Kidney (tissue), 13 donors: ENCODE measurements at regions not wholly inside any gene's neighbourhood (a gene's known extent, or its start where the extent isn't known, plus 50 kb on each side); places are given as distances from the start of the nearest gene placed in this dataset.

ENCODE experiments used
- DNase-seq, 5 donors: peaks; one replicate each; pipeline ENCODE4 v3.0.0-alpha.2; 2013 to 2020
- FAIRE-seq: peaks from 2 replicates; lab custom pipeline; 2012; peaks lifted over from hg19 to GRCh38; lab: Jason Lieb, UNC
- H3K27ac ChIP-seq, 2 donors: one replicate each; pipeline ENCODE4 v1.7.0; 2013; ENCODE audit warnings: low read depth in 2 of 2, low read length in 2 of 2, inconsistent platforms in 1 of 2
- H3K27me3 ChIP-seq: one replicate; pipeline ENCODE4 v1.7.1; 2013; ENCODE audit warnings: low read length, inconsistent platforms; ENCODE audit not compliant: control insufficient read depth, insufficient read depth
- H3K36me3 ChIP-seq, 3 donors: one replicate each; pipeline versions ENCODE4 v1.7.0 to v1.7.1; 2013; ENCODE audit warnings: low read length in 3 of 3, control low read depth in 1 of 3, inconsistent platforms in 1 of 3; ENCODE audit not compliant: insufficient read depth in 3 of 3, control insufficient read depth in 2 of 3
- H3K4me1 ChIP-seq, 3 donors: one replicate each; pipeline versions ENCODE4 v1.7.0 to v1.7.1; 2013; ENCODE audit warnings: low read length in 3 of 3, inconsistent platforms in 1 of 3, low read depth in 1 of 3; ENCODE audit not compliant: control insufficient read depth in 2 of 3, insufficient read depth in 2 of 3
- H3K4me3 ChIP-seq, 3 donors: one replicate each; pipeline versions ENCODE4 v1.7.0 to v1.8.1; 2013; ENCODE audit warnings: low read length in 3 of 3, control low read depth in 1 of 3, inconsistent platforms in 1 of 3
- H3K9ac ChIP-seq, 3 donors: one replicate each; pipeline versions ENCODE4 v1.7.0 to v1.7.1; 2013; ENCODE audit warnings: low read length in 3 of 3, control low read depth in 1 of 3, inconsistent platforms in 1 of 3
- H3K9me3 ChIP-seq, 3 donors: one replicate each; pipeline versions ENCODE4 v1.7.0 to v1.7.1; 2013; ENCODE audit warnings: low read length in 3 of 3, control low read depth in 1 of 3, inconsistent platforms in 1 of 3; ENCODE audit not compliant: control insufficient read depth in 2 of 3, insufficient read depth in 1 of 3
- CTCF ChIP-seq: IDR thresholded peaks from 3 replicates; pipeline ENCODE4 v1.5.1; 2012; ENCODE audit warnings: mild to moderate bottlenecking, moderate library complexity, borderline replicate concordance; ENCODE audit not compliant: insufficient read depth; ENCODE audit errors: extremely low read depth
- intact Hi-C: fragments of 100-400 bp; cut with DNase I; formaldehyde crosslinking; loops from one replicate; pipeline ENCODE4 v1.11.1; 2022
- donor health status: control.
- donor health status: control.
- donor health status: control.
- donor health status: control.
- donor health status: control.
- donor health status: DM: yes; HTN: yes; CAD: no.
- donor health status: Normal renal cell carcinoma (clear cell type).

DNA sequence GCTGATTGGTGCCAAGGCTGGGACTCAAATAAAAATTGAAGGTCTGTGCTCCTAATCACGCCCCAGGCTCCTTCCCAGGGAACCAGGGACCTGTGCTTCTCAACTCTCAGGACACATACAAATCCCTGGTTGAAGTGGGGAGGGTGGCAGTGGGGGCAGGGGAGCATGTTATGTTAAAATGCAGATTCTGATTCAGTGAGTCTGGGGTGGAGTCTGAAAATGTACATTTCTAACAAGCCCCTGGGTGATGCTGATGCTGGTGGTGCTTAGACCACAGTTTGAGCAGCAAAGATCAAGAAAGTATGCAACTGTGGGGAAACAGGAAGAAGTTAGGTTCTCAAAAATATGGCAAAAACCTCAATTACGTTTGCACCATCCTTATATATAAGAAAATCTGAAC, 236.5 kb downstream of the MAGEB17 start:
- H3K27me3 ChIP-seq = no peaks in the 10 kb centered on the region
- FAIRE-seq (no peak), DNase-seq (no peak)
- TF ChIP-seq CTCF = no peak
- H3K4me1 ChIP-seq = no peaks in the 10 kb centered on the region
- no peaks in the 10 kb centered on the region for H3K36me3 ChIP-seq
- no peak overlapping the region for H3K4me3 ChIP-seq
- intact Hi-C loops = no loop called here
- no peak overlapping the region for H3K9ac ChIP-seq
- no peaks in the 10 kb centered on the region for H3K9me3 ChIP-seq
- no peak overlapping the region for H3K27ac ChIP-seq

DNA sequence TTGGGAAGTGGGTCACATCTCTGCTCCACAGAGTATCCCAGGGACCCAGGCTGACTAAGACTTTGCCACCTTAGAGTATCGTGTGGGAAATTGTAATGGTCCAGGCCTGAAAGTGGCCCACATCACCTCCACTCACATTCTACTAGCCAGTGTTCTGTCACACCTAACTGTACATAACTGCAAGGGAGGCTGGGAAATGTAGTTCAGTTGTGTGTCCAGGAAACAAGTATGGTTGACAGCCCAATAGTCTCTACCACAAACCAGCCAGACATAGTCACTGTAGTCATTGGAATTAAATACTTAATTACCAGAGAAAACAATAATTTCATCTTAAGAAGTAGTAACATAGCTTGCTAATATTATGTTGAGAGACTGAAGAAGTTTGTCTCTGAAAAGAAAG, 233.4 kb upstream of the S100G start:
- H3K27me3 ChIP-seq = no peaks in the 10 kb centered on the region
- intact Hi-C loops = no loop called here
- DNase-seq (no peak), FAIRE-seq (no peak)
- no peaks in the 10 kb centered on the region for H3K36me3 ChIP-seq
- no peak overlapping the region for H3K27ac ChIP-seq
- TF ChIP-seq CTCF = no peak
- H3K9me3 ChIP-seq = no peaks in the 10 kb centered on the region
- H3K4me3 ChIP-seq = no peak overlapping the region
- no peaks in the 10 kb centered on the region for H3K4me1 ChIP-seq
- H3K9ac ChIP-seq = no peak overlapping the region

GRCh38 chrX:16418650-16419049, 231.3 kb upstream of the S100G start:
- DNase-seq = no peak
- Histone ChIP-seq H3K4me1 (no peaks in the 10 kb centered on the region), H3K36me3 (no peaks in the 10 kb centered on the region), H3K9ac (no peak overlapping the region), H3K4me3 (no peak overlapping the region), H3K9me3 (no peaks in the 10 kb centered on the region), H3K27ac (no peak overlapping the region), H3K27me3 (no peaks in the 10 kb centered on the region)
- no peak for TF ChIP-seq CTCF
- FAIRE-seq = no peak
- intact Hi-C loops = no loop called here

DNA sequence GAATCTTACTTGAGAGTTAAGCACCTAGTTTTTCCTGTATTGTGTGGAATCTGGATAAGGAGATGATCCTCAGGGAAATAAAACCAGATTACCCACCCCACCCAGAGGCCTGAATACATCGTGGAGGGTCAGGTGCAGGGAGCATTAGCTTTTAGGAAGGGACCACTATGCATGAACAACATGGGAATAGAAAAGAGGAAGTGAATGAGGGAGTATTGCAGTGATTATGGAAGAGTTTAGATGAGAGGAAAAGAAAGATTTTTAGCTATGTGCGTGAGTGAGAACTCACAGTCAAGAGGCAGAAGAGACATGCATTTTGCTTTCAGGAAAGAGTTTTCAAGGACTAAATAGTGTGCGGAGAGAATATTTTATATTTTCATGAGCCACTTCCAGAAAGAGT, 222.3 kb upstream of the S100G start:
- DNase-seq = no peak

More for the DNA sequence above, 222.3 kb upstream of the S100G start:
- Histone ChIP-seq H3K4me1 (no peaks in the 10 kb centered on the region), H3K9me3 (no peaks in the 10 kb centered on the region), H3K27ac (no peak overlapping the region), H3K36me3 (no peaks in the 10 kb centered on the region), H3K27me3 (peaks cover 3% of the 10 kb centered on the region), H3K4me3 (no peak overlapping the region), H3K9ac (no peak overlapping the region)
- intact Hi-C loops = no loop called here
- no peak for TF ChIP-seq CTCF
- no peak for FAIRE-seq
